ENCODE measurements at regions not wholly inside any gene's neighbourhood (a gene's known extent, or its start where the extent isn't known, plus 50 kb on each side); places are given as distances from the start of the nearest gene placed in this dataset.

GRCh38 chr9:79173932-79174331, 397.8 kb upstream of the TLE4 start:
- DNase-seq = no peak

- no peak for DNase-seq
Measured at GRCh38 chr9:79176014-79176697, 395.6 kb upstream of the TLE4 start.

- no peak for DNase-seq
Measured at GRCh38 chr9:79184831-79185230, 386.9 kb upstream of the TLE4 start.

- DNase-seq = no peak
Measured at GRCh38 chr9:79185866-79186265, 385.9 kb upstream of the TLE4 start.

- no peak for DNase-seq
Measured at GRCh38 chr9:79189511-79189924, 382.2 kb upstream of the TLE4 start.

- no peak for DNase-seq
Measured at GRCh38 chr9:79193001-79193400, 378.8 kb upstream of the TLE4 start.

GRCh38 chr9:79193501-79194223, 378.1 kb upstream of the TLE4 start:
- no peak for DNase-seq

GRCh38 chr9:79195879-79196278, 375.9 kb upstream of the TLE4 start:
- DNase-seq = no peak

GRCh38 chr9:79196606-79197005, 375.2 kb upstream of the TLE4 start:
- no peak for DNase-seq

- DNase-seq = no peak
Measured at GRCh38 chr9:79200336-79200735, 371.4 kb upstream of the TLE4 start.

- no peak for DNase-seq
Measured at GRCh38 chr9:79201636-79202035, 370.1 kb upstream of the TLE4 start.

GRCh38 chr9:79208791-79209396, 362.9 kb upstream of the TLE4 start:
- no peak for DNase-seq

- no peak for DNase-seq
Measured at GRCh38 chr9:79210541-79211243, 361.1 kb upstream of the TLE4 start.

- DNase-seq = no peak
Measured at GRCh38 chr9:79213417-79214125, 358.2 kb upstream of the TLE4 start.

GRCh38 chr9:79215821-79216220, 355.9 kb upstream of the TLE4 start:
- no peak for DNase-seq

- DNase-seq = no peak
Measured at GRCh38 chr9:79220251-79220650, 351.5 kb upstream of the TLE4 start.

- DNase-seq = no peak
Measured at GRCh38 chr9:79220666-79221065, 351.1 kb upstream of the TLE4 start.

- DNase-seq = no peak
Measured at GRCh38 chr9:79221084-79221483, 350.7 kb upstream of the TLE4 start.

- DNase-seq = no peak
Measured at GRCh38 chr9:79222483-79222882, 349.3 kb upstream of the TLE4 start.

GRCh38 chr9:79224672-79225433, 346.9 kb upstream of the TLE4 start:
- no peak for DNase-seq

- no peak for DNase-seq
Measured at GRCh38 chr9:79233542-79233941, 338.2 kb upstream of the TLE4 start.

GRCh38 chr9:79236466-79236865, 335.3 kb upstream of the TLE4 start:
- DNase-seq = no peak

Data from stimulated activated CD4-positive, alpha-beta T cell treated with anti-CD3 and anti-CD28 coated beads, Interleukin-1b, Interleukin-23, amount 100 ng/mL, for 48 hours (primary cell).